GM18508 (cell line): ENCODE measurements at regions not wholly inside any gene's neighbourhood (a gene's known extent, or its start where the extent isn't known, plus 50 kb on each side); places are given as distances from the start of the nearest gene placed in this dataset.
"Not testable (repeated sequence)": the region's sequence is repeated elsewhere in the genome, so short reads cannot be mapped to it uniquely, and the experiment has no call there.

Experiments used
- ATAC-seq: cut with Tn5 transposase; IDR thresholded peaks from one replicate; pipeline ENCODE4 v1.9.1; 2021; ENCODE audit warnings: moderate number of reproducible peaks; ENCODE audit not compliant: insufficient read depth, unreplicated experiment

DNA sequence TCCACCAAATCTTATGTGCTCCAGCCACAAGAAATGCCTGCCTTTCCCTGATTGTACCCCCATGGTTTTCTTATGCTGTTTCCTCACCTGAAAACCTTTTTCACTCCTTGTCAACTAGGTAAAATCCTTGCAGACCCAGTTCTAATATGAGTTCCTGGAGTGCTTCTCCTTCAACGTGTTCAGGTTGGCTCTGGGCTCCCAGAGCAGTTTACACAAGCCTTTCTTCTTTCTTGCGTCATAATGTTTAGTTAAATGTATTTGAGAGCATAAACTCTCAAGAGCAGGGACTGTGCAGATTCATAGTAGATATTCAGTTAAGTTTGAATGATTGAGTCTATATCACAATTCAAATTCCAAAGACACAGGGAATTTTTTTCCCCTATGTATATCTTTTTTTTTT, 484.8 kb upstream of the CCDC196 start:
- ATAC-seq, result no peak

- ATAC-seq, result no peak
Measured at GRCh38 chr14:66003082-66003730, 483.0 kb upstream of the CCDC196 start.

GRCh38 chr14:66005900-66006434, 480.2 kb upstream of the CCDC196 start:
- no peak for ATAC-seq

DNA sequence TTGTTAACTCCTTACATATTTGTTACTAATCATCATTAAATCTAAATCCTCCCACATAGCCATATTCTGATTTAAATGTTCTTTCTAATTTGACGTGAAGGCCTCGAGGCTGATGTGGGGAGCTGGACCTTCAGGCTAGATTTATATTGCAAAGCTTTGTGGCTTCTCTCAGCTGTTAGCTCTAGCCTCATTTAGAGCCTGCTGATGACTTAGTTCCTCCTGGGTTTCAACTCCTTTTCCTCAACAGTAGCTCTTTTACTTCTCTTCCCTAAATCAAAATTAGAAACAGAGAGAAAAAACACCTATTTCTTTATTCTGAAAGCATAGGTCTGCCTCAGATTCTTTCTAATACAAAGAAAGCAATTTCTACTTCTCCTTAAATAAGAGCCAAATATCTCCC, 477.5 kb upstream of the CCDC196 start:
- ATAC-seq, result no peak

DNA sequence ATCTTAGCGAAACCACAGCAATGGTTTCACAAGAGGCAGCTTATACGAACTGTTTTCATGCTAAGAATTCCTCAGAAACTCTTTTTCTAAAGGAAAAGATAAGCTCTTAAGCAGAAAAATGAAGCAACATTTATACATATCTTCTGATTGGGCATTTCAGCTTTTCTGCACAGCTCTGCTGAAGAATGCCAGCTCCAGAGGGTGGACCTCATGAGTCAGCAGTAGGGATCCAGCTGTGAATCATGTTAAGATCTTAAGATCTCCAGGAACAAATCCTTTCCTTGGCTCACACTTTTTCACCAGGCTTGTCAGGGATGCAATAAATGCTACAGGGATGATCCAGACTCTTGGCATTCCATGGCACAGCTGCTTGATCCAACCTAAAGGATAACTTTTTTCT, 477.1 kb upstream of the CCDC196 start:
- no peak for ATAC-seq

GRCh38 chr14:66010695-66011094, 475.5 kb upstream of the CCDC196 start:
- ATAC-seq, result no peak

DNA sequence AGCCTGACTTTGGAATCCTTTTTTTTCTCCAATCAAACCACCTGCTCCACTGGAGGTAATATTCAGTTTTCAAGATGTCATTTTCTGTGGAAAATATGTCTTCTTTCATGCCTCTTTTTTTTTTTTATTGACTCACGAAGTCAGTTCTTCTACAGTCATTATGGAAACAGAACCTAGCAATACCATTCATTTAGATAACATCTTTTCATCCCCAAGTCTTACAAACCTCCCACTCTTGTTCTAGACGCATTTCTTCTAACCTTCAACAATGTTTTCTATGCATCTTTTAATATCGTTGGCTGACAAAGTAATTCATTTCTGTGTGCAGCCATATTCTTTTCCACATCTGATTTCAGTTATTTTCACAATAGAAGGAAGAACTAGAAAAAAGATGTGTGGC, 474.3 kb upstream of the CCDC196 start:
- ATAC-seq, result no peak

DNA sequence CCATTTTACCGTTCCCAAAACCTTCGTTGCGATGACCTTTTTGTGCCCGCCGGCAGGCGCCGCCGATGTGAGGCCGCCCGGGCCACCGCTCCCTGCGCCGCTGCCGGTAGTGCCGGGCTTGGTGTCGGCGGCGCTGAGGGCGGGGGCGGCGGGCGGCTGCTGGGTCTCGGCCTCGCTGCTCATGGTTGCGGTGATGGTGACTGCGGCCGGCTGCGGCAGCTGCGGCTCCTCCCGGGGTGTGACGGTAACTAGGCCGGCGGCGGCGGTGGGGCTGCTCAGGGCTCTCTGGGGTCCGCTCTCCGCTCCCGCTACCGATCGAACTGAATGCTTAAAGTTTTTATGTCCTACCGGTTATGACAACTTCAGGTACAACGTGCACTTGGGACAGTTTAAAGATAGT, 472.6 kb upstream of the CCDC196 start:
- ATAC-seq, result not testable (repeated sequence)

- ATAC-seq, result no peak
Measured at GRCh38 chr14:66015071-66015780, 470.9 kb upstream of the CCDC196 start.

DNA sequence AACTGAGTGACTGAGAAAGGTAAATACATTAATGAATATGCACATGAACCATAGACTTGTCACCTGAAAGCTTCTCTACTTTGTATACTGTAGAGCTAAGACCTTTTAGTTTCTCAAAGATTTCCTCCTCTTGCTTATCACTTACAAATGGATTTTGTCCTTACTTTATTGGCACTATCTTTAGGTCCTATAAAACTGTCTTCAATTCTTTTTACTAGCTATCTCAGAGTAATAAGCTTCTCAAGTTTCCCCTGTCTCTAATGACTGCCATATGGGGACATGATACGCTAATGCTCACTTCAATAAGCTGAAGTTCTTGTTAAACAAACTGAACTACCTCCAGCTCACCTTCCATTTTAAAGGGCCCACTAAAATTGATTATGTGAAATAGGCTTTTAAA, 468.2 kb upstream of the CCDC196 start:
- ATAC-seq, result no peak

DNA sequence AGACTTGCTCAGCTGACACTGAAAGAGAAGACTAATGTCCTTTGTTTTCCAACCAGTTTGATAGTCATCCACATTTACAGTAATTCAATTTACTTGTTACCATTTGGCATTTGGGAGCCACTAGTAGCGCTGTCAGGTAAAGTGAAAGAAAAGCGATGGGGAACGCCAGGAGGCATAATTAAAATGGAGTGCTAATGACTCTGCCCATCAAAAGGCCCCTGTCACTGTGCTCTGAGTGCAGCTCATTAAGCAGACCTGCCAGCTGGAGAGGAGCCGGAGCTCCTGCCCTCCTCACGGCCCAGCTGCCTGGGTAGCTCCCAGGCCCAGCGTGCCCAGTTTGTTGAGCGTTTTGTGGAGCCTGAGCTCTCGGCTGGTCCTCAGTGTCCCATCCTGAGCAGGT, 463.6 kb upstream of the CCDC196 start:
- no peak for ATAC-seq

- no peak for ATAC-seq
Measured at GRCh38 chr14:66025779-66026178, 460.4 kb upstream of the CCDC196 start.

- not testable (repeated sequence) for ATAC-seq
Measured at GRCh38 chr14:66031981-66032380, 454.2 kb upstream of the CCDC196 start.

GRCh38 chr14:66032800-66033199, 453.4 kb upstream of the CCDC196 start:
- no peak for ATAC-seq

DNA sequence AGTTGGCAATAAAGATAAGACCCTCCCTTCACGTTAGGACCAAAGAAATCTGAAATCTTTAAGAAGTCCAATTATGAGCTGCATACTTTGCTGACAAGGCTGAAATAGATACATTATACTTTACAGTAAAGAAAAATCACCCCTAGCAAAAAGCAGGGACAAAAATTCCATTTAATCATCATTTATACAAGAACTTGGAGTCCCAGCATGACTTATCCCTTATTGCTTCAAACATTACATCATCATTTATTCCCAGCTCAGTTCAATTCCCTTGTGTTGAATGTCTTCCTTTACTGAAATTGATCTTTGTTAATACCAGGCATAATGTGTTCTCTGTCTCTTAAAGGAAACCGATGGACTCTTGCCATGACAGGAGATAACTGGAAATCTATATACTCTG, 449.6 kb upstream of the CCDC196 start:
- ATAC-seq, result no peak

DNA sequence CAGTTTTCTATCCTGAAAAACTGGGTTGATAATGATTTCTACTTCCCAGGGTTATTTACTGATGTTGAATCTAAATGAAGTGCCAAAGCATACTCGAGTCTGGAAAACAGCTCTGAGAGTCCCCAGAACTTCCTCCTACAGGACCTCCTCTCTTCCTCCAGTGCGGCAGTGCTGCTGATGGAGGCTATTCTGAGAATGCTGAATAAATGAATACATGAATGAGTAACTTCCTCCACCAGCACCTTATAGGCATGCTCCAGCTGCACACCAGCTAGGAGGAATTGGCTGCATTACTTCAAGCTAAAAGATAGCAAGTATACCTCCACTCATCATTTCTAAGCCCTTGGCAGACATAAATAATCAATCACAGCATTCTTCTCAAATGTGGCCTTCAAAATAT, 448.8 kb upstream of the CCDC196 start:
- no peak for ATAC-seq

GRCh38 chr14:66038212-66038611, 448.0 kb upstream of the CCDC196 start:
- no peak for ATAC-seq

DNA sequence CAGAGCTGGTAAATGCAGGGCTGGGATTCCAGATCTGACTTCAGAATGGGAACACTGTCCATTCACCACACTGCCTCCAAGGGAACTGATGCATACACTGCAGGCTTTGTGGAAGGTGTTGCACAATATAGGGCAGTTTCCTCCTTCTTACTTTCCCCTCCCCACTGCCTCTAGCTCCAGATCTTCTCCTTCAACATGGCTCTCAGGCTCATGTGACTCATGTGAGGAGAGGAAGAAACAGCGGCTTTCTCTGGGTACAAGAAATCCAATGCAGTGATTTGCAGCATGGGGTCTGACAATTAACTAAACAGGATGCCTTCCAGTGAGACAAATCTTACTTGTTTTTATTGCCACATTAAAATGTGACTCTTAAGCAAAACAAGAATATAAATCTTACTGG, 447.6 kb upstream of the CCDC196 start:
- no peak for ATAC-seq

- ATAC-seq, result no peak
Measured at GRCh38 chr14:66039495-66039894, 446.7 kb upstream of the CCDC196 start.

DNA sequence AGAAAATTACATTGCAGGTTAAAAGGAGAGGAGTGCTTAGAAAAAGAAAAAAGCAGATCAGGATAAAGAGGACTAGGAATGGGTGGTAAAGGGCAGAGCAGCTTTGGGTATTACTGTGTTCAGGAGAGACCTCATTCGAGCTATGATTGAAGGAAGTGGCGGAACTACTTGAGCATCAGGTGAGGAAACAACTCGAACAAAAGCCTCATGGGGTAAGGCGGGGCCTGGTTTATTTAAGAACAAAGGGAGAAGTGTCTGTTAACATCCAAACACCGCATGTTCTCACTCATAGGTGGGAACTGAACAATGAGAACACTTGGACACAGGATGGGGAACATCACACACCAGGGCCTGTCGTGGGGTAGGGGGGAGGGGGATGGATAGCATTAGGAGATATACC, 444.6 kb upstream of the CCDC196 start:
- no peak for ATAC-seq

- ATAC-seq, result no peak
Measured at GRCh38 chr14:66043921-66044320, 442.2 kb upstream of the CCDC196 start.

DNA sequence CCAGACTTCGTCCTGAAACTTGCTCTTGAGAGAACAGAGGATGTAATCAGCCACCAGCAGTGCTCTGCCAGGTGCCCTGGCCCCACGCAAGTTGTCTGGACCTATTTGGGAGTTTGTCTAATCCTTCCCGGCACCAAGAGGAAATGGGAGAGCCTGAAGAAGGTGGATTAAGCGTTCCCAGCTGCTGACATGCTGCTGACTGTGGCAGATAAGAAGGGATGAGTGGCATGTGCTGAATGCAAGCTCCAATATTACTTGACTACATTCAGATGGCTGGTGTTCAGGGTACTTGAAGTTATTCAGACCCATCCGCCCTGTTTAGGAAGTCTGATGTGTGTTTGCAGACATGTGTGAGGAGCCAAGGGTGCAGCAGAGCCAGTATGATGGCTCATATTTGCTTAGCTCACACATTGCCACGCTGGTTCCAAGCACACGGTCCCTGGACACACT, 440.6 kb upstream of the CCDC196 start:
- no peak for ATAC-seq
